A549 (cell line): ENCODE measurements at regions not wholly inside any gene's neighbourhood (a gene's known extent, or its start where the extent isn't known, plus 50 kb on each side); places are given as distances from the start of the nearest gene placed in this dataset.

Experiments
- ATAC-seq, 2 experiments: fragments of 200-7000 bp in 1 of 2; fragments of >200 bp in 1 of 2; cut with Nextera tagmentation in 1 of 2; cut with Tn5 transposase in 1 of 2; 3 replicates each; pipeline versions ENCODE4 v1.8.0 to v1.9.1; 2018 to 2020; ENCODE audit warnings: mild to moderate bottlenecking in 1 of 2, moderate library complexity in 1 of 2
- CTCF ChIA-PET: fragments of 300-600 bp; sonication (Branson Sonifier 250); formaldehyde crosslinking; extraction: SDS; loops from one replicate; lab custom pipeline; 2021; ENCODE audit warnings: antibody characterized with exemption, inconsistent platforms; lab: Yijun Ruan, JAX
- POLR2A ChIA-PET: fragments of 350-600 bp; formaldehyde crosslinking; extraction: SDS; loops from one replicate; lab custom pipeline; 2021; ENCODE audit warnings: antibody characterized with exemption, inconsistent platforms; lab: Yijun Ruan, JAX
- DNase-seq, 2 experiments: peaks; one replicate each; pipeline versions ENCODE4 v3.0.0 to v3.0.0-alpha.2; 2011 to 2016; ENCODE audit warnings: low read depth in 1 of 2, low spot score in 1 of 2
- FAIRE-seq: peaks from 2 replicates; lab custom pipeline; 2011; peaks lifted over from hg19 to GRCh38; lab: Jason Lieb, UNC
- H3K27ac ChIP-seq, 2 experiments: fragments of >200 bp; sonication (Bioruptor Twin); formaldehyde crosslinking; 3 replicates each; pipeline ENCODE4 v1.5.1; 2016 to 2017
- H3K4me1 ChIP-seq: fragments of >200 bp; sonication (Bioruptor Twin); formaldehyde crosslinking; 3 replicates; pipeline ENCODE4 v1.6.1; 2016
- H3K4me2 ChIP-seq: fragments of >200 bp; sonication (Bioruptor Twin); formaldehyde crosslinking; 3 replicates; pipeline ENCODE4 v1.6.1; 2016
- H3K4me3 ChIP-seq: fragments of >200 bp; sonication (Bioruptor Twin); formaldehyde crosslinking; 3 replicates; pipeline ENCODE4 v1.5.1; 2016
- H3K9me3 ChIP-seq: fragments of >200 bp; sonication (Bioruptor Twin); formaldehyde crosslinking; 3 replicates; pipeline ENCODE4 v1.6.1; 2016
- ATOH8 ChIP-seq: fragments of 250-450 bp; sonication (Bioruptor Pico); IDR thresholded peaks from 2 replicates; pipeline ENCODE4 v1.5.0; 2020; ENCODE audit warnings: low read depth, mild to moderate bottlenecking, moderate library complexity
- CBX2 ChIP-seq: fragments of 200-600 bp; sonication (generic); IDR thresholded peaks from 2 replicates; pipeline ENCODE4 v1.6.1; 2016; ENCODE audit warnings: low read depth, mild to moderate bottlenecking, borderline replicate concordance
- CBX8 ChIP-seq: fragments of 200-600 bp; sonication (generic); IDR thresholded peaks from 2 replicates; pipeline ENCODE4 v1.6.1; 2016
- EHF ChIP-seq: fragments of 250-450 bp; sonication (Bioruptor Pico); IDR thresholded peaks from 2 replicates; pipeline ENCODE4 v1.5.0; 2020; ENCODE audit warnings: mild to moderate bottlenecking
- EP300 ChIP-seq, 2 experiments: fragments of >200 bp; sonication (Bioruptor Twin); formaldehyde crosslinking; IDR thresholded peaks; 2 replicates in 1 of 2; 3 replicates in 1 of 2; pipeline ENCODE4 v1.6.1; 2016 to 2017
- FOSB ChIP-seq: fragments of 250-450 bp; sonication (Bioruptor Pico); IDR thresholded peaks from 2 replicates; pipeline ENCODE4 v1.5.0; 2020; ENCODE audit warnings: mild to moderate bottlenecking, moderate library complexity
- HOXB5 ChIP-seq: fragments of 250-450 bp; sonication (Bioruptor Pico); IDR thresholded peaks from 2 replicates; pipeline ENCODE4 v1.5.0; 2020; ENCODE audit warnings: mild to moderate bottlenecking, moderate library complexity
- JUNB ChIP-seq: fragments of >200 bp; sonication (Bioruptor Twin); formaldehyde crosslinking; IDR thresholded peaks from 2 replicates; pipeline ENCODE4 v1.6.1; 2016
- NR3C1 ChIP-seq: fragments of >200 bp; sonication (Bioruptor Twin); formaldehyde crosslinking; IDR thresholded peaks from 3 replicates; pipeline ENCODE4 v1.6.1; 2017
- RAD21 ChIP-seq, 2 experiments: fragments of >200 bp in 1 of 2; sonication (Bioruptor Twin) in 1 of 2; formaldehyde crosslinking in 1 of 2; IDR thresholded peaks in 1 of 2; conservative IDR thresholded peaks in 1 of 2; 2 replicates in 1 of 2; 3 replicates in 1 of 2; pipeline ENCODE4 v1.6.1; 2012 to 2018; ENCODE audit warnings: inconsistent platforms in 1 of 2
- RCOR1 ChIP-seq: fragments of 150-350 bp; IDR thresholded peaks from 2 replicates; pipeline ENCODE4 v1.6.1; 2014; ENCODE audit warnings: antibody characterized with exemption, low read length, low read depth
- RNF2 ChIP-seq: fragments of 200-600 bp; sonication (generic); IDR thresholded peaks from 2 replicates; pipeline ENCODE4 v1.6.1; 2016; ENCODE audit warnings: low read depth, mild to moderate bottlenecking, antibody characterized with exemption, moderate library complexity, borderline replicate concordance
- SMC3 ChIP-seq: fragments of >200 bp; sonication (Bioruptor Twin); formaldehyde crosslinking; IDR thresholded peaks from 3 replicates; pipeline ENCODE4 v1.6.1; 2018; ENCODE audit warnings: inconsistent platforms
- TP53 ChIP-seq: fragments of 250-450 bp; sonication (Bioruptor Pico); IDR thresholded peaks from 2 replicates; pipeline ENCODE4 v1.5.0; 2021; ENCODE audit warnings: mild to moderate bottlenecking, moderate library complexity
- ZC3H11A ChIP-seq: fragments of 450-650 bp; IDR thresholded peaks from 2 replicates; pipeline ENCODE4 v1.6.1; 2014; ENCODE audit warnings: antibody characterized with exemption, mild to moderate bottlenecking
- ZFP36 ChIP-seq: fragments of 450-650 bp; IDR thresholded peaks from 2 replicates; pipeline ENCODE4 v1.6.1; 2014; ENCODE audit warnings: borderline replicate concordance; ENCODE audit not compliant: partially characterized antibody
- ZNF302 ChIP-seq: fragments of 250-450 bp; sonication (Bioruptor Pico); IDR thresholded peaks from 2 replicates; pipeline ENCODE4 v1.9.0; 2021; ENCODE audit warnings: inconsistent platforms, mild to moderate bottlenecking, moderate library complexity
- WGBS: methylation state at CpG from one replicate; pipeline ENCODE4 v1.1.6; 2017; ENCODE audit errors: missing lambda C conversion rate; 5-methylcytosine and 5-hydroxymethylcytosine counted together
- TF ChIP-seq, protein P1 (sequence below): fragments of 200-600 bp; sonication (generic); IDR thresholded peaks from 2 replicates; pipeline ENCODE4 v1.6.1; 2016; ENCODE audit warnings: antibody characterized with exemption, mild to moderate bottlenecking, moderate library complexity

GRCh38 chr1:5490635-5491034 lies 501.6 kb downstream of the NPHP4 start:
- WGBS, result 19% methylated on average over 9 of the region's 12 CpGs
- POLR2A ChIA-PET, result no interaction called here
- Histone ChIP-seq H3K9me3 (no peaks in the 10 kb centered on the region), H3K4me3 (no peak overlapping the region), H3K27ac (no peak overlapping the region), H3K4me1 (no peaks in the 10 kb centered on the region), H3K4me2 (no peak overlapping the region)
- ATAC-seq (no peak), DNase-seq (no peak), FAIRE-seq (no peak)
- CTCF ChIA-PET, result interaction anchor here (2.0 kb wide), 1 partner anchor 19 kb away, joined by 8 read pairs; no protein-coding TSS in a partner anchor
- TF ChIP-seq ATOH8 (CRISPR knock-in tag), result no peak
- TF ChIP-seq HOXB5 (CRISPR knock-in tag), result no peak
- no peak for TF ChIP-seq FOSB
- no peak for TF ChIP-seq ZFP36
- TF ChIP-seq SMC3, result no peak
- no peak for TF ChIP-seq ZNF302 (CRISPR knock-in tag)
- no peak for TF ChIP-seq EP300 (IDR thresholded peaks at IDR 0.05)
- TF ChIP-seq RNF2, result no peak
- TF ChIP-seq, protein P1, sequence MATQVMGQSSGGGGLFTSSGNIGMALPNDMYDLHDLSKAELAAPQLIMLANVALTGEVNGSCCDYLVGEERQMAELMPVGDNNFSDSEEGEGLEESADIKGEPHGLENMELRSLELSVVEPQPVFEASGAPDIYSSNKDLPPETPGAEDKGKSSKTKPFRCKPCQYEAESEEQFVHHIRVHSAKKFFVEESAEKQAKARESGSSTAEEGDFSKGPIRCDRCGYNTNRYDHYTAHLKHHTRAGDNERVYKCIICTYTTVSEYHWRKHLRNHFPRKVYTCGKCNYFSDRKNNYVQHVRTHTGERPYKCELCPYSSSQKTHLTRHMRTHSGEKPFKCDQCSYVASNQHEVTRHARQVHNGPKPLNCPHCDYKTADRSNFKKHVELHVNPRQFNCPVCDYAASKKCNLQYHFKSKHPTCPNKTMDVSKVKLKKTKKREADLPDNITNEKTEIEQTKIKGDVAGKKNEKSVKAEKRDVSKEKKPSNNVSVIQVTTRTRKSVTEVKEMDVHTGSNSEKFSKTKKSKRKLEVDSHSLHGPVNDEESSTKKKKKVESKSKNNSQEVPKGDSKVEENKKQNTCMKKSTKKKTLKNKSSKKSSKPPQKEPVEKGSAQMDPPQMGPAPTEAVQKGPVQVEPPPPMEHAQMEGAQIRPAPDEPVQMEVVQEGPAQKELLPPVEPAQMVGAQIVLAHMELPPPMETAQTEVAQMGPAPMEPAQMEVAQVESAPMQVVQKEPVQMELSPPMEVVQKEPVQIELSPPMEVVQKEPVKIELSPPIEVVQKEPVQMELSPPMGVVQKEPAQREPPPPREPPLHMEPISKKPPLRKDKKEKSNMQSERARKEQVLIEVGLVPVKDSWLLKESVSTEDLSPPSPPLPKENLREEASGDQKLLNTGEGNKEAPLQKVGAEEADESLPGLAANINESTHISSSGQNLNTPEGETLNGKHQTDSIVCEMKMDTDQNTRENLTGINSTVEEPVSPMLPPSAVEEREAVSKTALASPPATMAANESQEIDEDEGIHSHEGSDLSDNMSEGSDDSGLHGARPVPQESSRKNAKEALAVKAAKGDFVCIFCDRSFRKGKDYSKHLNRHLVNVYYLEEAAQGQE, result no peak

DNA sequence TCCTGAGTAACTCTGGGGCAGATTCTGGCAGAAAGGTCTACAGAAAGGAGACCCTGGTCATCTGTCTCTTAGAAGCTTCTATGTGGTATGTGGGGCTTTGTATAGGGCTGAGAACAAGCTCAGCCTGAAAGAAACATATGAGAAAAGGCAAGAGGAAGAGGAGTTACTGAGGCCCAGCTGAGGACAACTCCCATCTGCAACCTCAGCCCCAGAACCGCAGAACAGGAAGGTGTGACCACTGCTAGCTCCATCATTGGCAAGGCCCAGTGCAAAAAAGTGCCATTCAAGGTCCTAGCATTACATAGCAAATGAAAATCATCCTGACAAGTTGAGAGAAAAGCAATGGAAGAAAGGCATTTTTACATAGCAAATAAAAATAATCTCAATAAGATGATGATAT lies 503.8 kb downstream of the NPHP4 start:
- 5% methylated on average over 1 of the region's 1 CpG for WGBS
- TF ChIP-seq RAD21 (conservative IDR thresholded peaks at IDR 0.05 in 1 of 2, IDR thresholded peaks at IDR 0.05 in 1 of 2), result no peak
- TF ChIP-seq JUNB, result no peak
- TF ChIP-seq NR3C1, result no peak
- TF ChIP-seq RCOR1, result no peak
- TF ChIP-seq ATOH8 (CRISPR knock-in tag), result no peak
- TF ChIP-seq TP53 (CRISPR knock-in tag), result no peak
- no peak for TF ChIP-seq EHF (CRISPR knock-in tag)
- TF ChIP-seq CBX8, result no peak
- no peak for TF ChIP-seq ZC3H11A
- Histone ChIP-seq H3K9me3 (no peaks in the 10 kb centered on the region), H3K4me2 (no peak overlapping the region), H3K4me3 (no peak overlapping the region), H3K27ac (no peak overlapping the region), H3K4me1 (no peaks in the 10 kb centered on the region)
- FAIRE-seq (no peak), ATAC-seq (no peak), DNase-seq (no peak)
- ChIA-PET CTCF (interaction anchor here (0.6 to 1.5 kb wide), 4 partner anchors 13 to 1129 kb away, joined by 3 to 4 read pairs (median 3); no protein-coding TSS in a partner anchor), POLR2A (no interaction called here)

DNA sequence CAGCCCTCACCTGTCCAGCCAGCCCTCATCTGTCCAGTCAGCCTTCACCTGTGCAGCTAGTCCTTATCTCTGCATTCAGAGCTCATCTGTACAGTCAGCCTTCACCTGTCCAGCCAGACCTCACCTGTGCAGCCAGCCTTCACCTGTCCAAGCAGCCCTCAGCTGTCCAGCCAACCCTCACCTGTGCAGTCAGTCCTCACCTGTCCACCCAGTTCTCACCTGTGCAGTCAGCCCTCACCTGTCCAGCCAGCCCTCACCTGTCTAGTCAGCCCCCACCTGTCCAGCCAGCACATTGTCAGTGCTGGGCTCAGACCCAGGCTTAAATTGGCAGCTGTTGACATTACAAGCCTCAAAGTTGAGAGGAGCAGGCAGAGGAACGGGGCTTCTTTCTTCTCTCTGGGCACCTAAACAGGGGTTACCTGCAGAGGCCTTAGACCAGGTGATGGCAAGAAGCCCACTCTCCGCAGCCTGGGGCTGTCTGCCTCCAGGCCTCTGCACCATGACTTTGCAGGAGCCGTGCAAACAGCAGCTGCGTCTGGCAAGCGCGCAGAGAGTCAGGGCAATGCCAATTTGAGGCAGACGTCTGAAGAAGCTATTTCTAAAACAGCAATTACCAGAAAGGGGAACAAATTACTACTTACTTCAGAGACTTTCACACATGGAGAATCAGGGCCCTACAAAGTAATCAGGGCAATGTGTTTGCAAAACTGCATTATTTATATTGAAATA lies 506.1 kb downstream of the NPHP4 start:
- no peak for ATAC-seq
- CTCF ChIA-PET, result no interaction called here
- POLR2A ChIA-PET, result no interaction called here

More for the DNA sequence above, 506.1 kb downstream of the NPHP4 start:
- no peak for DNase-seq
- Histone ChIP-seq H3K4me1 (no peaks in the 10 kb centered on the region), H3K4me2 (no peak overlapping the region), H3K9me3 (no peaks in the 10 kb centered on the region), H3K27ac (no peak overlapping the region), H3K4me3 (no peak overlapping the region)
- FAIRE-seq, result no peak
- TF ChIP-seq CBX2, result no peak
- no peak for TF ChIP-seq ZFP36
- 61% methylated on average over 5 of the region's 7 CpGs for WGBS
